GM21528 (cell line): ENCODE measurements at regions not wholly inside any gene's neighbourhood (a gene's known extent, or its start where the extent isn't known, plus 50 kb on each side); places are given as distances from the start of the nearest gene placed in this dataset.

Experiments used
- ATAC-seq: cut with Tn5 transposase; IDR thresholded peaks from one replicate; pipeline ENCODE4 v1.9.1; 2021; ENCODE audit warnings: mild to moderate bottlenecking, moderate library complexity; ENCODE audit not compliant: unreplicated experiment, low FRiP score

- no peak for ATAC-seq
These were observed 200.6 kb upstream of the COBL start for GRCh38 chr7:51517187-51517586.

GRCh38 chr7:51501620-51502019 is 185.0 kb upstream of the COBL start:
- no peak for ATAC-seq

- no peak for ATAC-seq
These were observed 166.4 kb upstream of the COBL start for GRCh38 chr7:51482976-51483375.

GRCh38 chr7:51481421-51481820 is 164.8 kb upstream of the COBL start:
- ATAC-seq, result no peak

- no peak for ATAC-seq
These were observed 161.2 kb upstream of the COBL start for GRCh38 chr7:51477819-51478218.

GRCh38 chr7:51477323-51477722 is 160.7 kb upstream of the COBL start:
- ATAC-seq, result no peak

- no peak for ATAC-seq
These were observed 159.4 kb upstream of the COBL start for GRCh38 chr7:51476026-51476425.

- no peak for ATAC-seq
These were observed 156.3 kb upstream of the COBL start for GRCh38 chr7:51472873-51473272.

- ATAC-seq, result no peak
These were observed 155.3 kb upstream of the COBL start for GRCh38 chr7:51471981-51472296.

- no peak for ATAC-seq
These were observed 154.8 kb upstream of the COBL start for GRCh38 chr7:51471210-51471980.

GRCh38 chr7:51467384-51468017 is 150.9 kb upstream of the COBL start:
- no peak for ATAC-seq

- no peak for ATAC-seq
These were observed 143.2 kb upstream of the COBL start for GRCh38 chr7:51459809-51460208.

- ATAC-seq, result no peak
These were observed 142.1 kb upstream of the COBL start for GRCh38 chr7:51458693-51459092.

- ATAC-seq, result no peak
These were observed 140.5 kb upstream of the COBL start for GRCh38 chr7:51457079-51457478.

- ATAC-seq, result no peak
These were observed 139.9 kb upstream of the COBL start for GRCh38 chr7:51456431-51457060.

GRCh38 chr7:51455948-51456347 is 139.3 kb upstream of the COBL start:
- no peak for ATAC-seq

- no peak for ATAC-seq
These were observed 138.9 kb upstream of the COBL start for GRCh38 chr7:51455513-51455912.

- ATAC-seq, result no peak
These were observed 138.5 kb upstream of the COBL start for GRCh38 chr7:51455086-51455485.

GRCh38 chr7:51452694-51453093 is 136.1 kb upstream of the COBL start:
- ATAC-seq, result no peak

- no peak for ATAC-seq
These were observed 135.3 kb upstream of the COBL start for GRCh38 chr7:51451751-51452476.

- ATAC-seq, result no peak
These were observed 133.9 kb upstream of the COBL start for GRCh38 chr7:51450541-51450940.
